Common myeloid progenitor, CD34-positive (primary cell): ENCODE measurements at regions not wholly inside any gene's neighbourhood (a gene's known extent, or its start where the extent isn't known, plus 50 kb on each side); places are given as distances from the start of the nearest gene placed in this dataset.
A peak's percentile ranks its signal among the peaks of the same experiment; 100 is the strongest.
"Not testable (repeated sequence)": the region's sequence is repeated elsewhere in the genome, so short reads cannot be mapped to it uniquely, and the experiment has no call there.

Experiments used
- CTCF ChIA-PET: fragments of 350-600 bp; sonication (Branson Sonifier 250); formaldehyde crosslinking; loops from one replicate; lab custom pipeline; 2021; ENCODE audit warnings: antibody characterized with exemption; lab: Charles Lee
- POLR2A ChIA-PET: fragments of 350-600 bp; sonication (Branson Sonifier 250); formaldehyde crosslinking; loops from one replicate; lab custom pipeline; 2021; ENCODE audit warnings: antibody characterized with exemption; lab: Charles Lee
- DNase-seq, 3 donors: peaks; one replicate each; pipeline versions ENCODE4 v3.0.0 to v3.0.0-alpha.2; 2013
- H3K27ac ChIP-seq, 2 experiments: 1 replicate in 1 of 2; 2 replicates in 1 of 2; pipeline ENCODE4 v1.7.0; 2013; ENCODE audit warnings: inconsistent platforms in 2 of 2, low read length in 2 of 2, mild to moderate bottlenecking in 2 of 2, low read depth in 1 of 2, moderate library complexity in 1 of 2; ENCODE audit not compliant: severe bottlenecking in 2 of 2, insufficient read depth in 1 of 2, poor library complexity in 1 of 2
- H3K27me3 ChIP-seq, 5 experiments: replicated peaks in 2 of 5; 1 replicate in 3 of 5; 2 replicates in 2 of 5; pipeline versions ENCODE4 v1.6.1 to v1.7.0; 2013; ENCODE audit warnings: low read length in 4 of 5, mild to moderate bottlenecking in 2 of 5, moderate library complexity in 2 of 5, inconsistent platforms in 1 of 5; ENCODE audit not compliant: insufficient read depth in 5 of 5, control insufficient read depth in 4 of 5
- H3K36me3 ChIP-seq, 4 experiments: 1 replicate in 2 of 4; 2 replicates in 2 of 4; pipeline versions ENCODE4 v1.6.1 to v1.7.0; 2013; ENCODE audit warnings: low read length in 3 of 4, control low read depth in 1 of 4, mild to moderate bottlenecking in 1 of 4; ENCODE audit not compliant: control insufficient read depth in 4 of 4, insufficient read depth in 4 of 4
- H3K4me1 ChIP-seq, 4 experiments: 1 replicate in 3 of 4; 2 replicates in 1 of 4; pipeline versions ENCODE4 v1.6.1 to v1.7.1; 2013; ENCODE audit warnings: low read length in 3 of 4, mild to moderate bottlenecking in 3 of 4, control low read depth in 1 of 4, inconsistent platforms in 1 of 4, moderate library complexity in 1 of 4; ENCODE audit not compliant: control insufficient read depth in 4 of 4, insufficient read depth in 4 of 4; ENCODE audit errors: control extremely low read depth in 1 of 4
- H3K4me3 ChIP-seq, 7 experiments: 1 replicate in 4 of 7; 2 replicates in 3 of 7; pipeline versions ENCODE4 v1.5.1 to v1.7.0; 2013; ENCODE audit warnings: mild to moderate bottlenecking in 7 of 7, low read length in 6 of 7, moderate library complexity in 6 of 7, inconsistent platforms in 2 of 7, low read depth in 2 of 7, control low read depth in 1 of 7; ENCODE audit not compliant: insufficient read depth in 4 of 7, control insufficient read depth in 1 of 7; ENCODE audit errors: extremely low read depth in 1 of 7
- H3K9me3 ChIP-seq, 5 experiments: 1 replicate in 4 of 5; 2 replicates in 1 of 5; pipeline versions ENCODE4 v1.6.1 to v1.7.1; 2013; ENCODE audit warnings: low read length in 4 of 5, mild to moderate bottlenecking in 2 of 5, inconsistent platforms in 1 of 5, low read depth in 1 of 5, moderate library complexity in 1 of 5; ENCODE audit not compliant: control insufficient read depth in 4 of 5, insufficient read depth in 2 of 5; ENCODE audit errors: control extremely low read depth in 1 of 5
- WGBS: methylation state at CpG from one replicate; pipeline ENCODE4 v1.1.5; 2013; ENCODE audit not compliant: insufficient coverage; 5-methylcytosine and 5-hydroxymethylcytosine counted together

DNA sequence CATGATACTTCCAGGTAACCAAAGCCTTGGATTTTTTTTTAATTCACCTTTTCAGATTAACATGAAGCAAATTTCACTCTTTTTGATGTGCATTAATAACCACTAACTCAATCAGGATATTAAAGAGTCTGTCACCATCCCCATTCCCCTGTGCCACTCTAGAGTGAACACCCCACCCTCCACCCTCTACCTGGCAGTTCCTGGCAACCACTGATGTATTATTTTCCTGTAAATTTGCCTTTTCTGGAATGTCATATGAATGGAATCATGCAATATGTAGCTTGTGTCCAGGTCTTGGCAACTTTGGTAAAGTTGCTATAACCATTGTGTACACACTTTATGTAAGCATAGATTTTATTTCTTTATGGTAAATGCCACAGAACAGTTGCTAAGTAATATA, 627.6 kb downstream of the MCTP2 start:
- DNase-seq, result no peak
- H3K4me1 ChIP-seq, result no peaks in the 10 kb centered on the region
- no peaks in the 10 kb centered on the region for H3K36me3 ChIP-seq
- no peak overlapping the region for H3K27ac ChIP-seq
- no peaks in the 10 kb centered on the region for H3K27me3 ChIP-seq
- ChIA-PET POLR2A (no interaction called here), CTCF (no interaction called here)
- peaks cover 0 to 12% (median 2%) of the 10 kb centered on the region in 5 experiments for H3K9me3 ChIP-seq
- H3K4me3 ChIP-seq, result no peak overlapping the region

- ChIA-PET CTCF (interaction anchor here (1.2 kb wide), 1 partner anchor 20 kb away, joined by 4 read pairs; no protein-coding TSS in a partner anchor), POLR2A (no interaction called here)
- 50% methylated on average over 1 of the region's 1 CpG for WGBS
- no peak overlapping the region for H3K27ac ChIP-seq
- H3K27me3 ChIP-seq, result no peaks in the 10 kb centered on the region
- H3K9me3 ChIP-seq, result peaks cover 0 to 8% (median 0%) of the 10 kb centered on the region in 5 experiments
- no peak overlapping the region for H3K4me3 ChIP-seq
- no peaks in the 10 kb centered on the region for H3K36me3 ChIP-seq
- DNase-seq, result no peak
- peaks cover 0 to 5% (median 0%) of the 10 kb centered on the region in 4 experiments for H3K4me1 ChIP-seq
Observed at GRCh38 chr15:94864600-94864999, 633.2 kb downstream of the MCTP2 start.

DNA sequence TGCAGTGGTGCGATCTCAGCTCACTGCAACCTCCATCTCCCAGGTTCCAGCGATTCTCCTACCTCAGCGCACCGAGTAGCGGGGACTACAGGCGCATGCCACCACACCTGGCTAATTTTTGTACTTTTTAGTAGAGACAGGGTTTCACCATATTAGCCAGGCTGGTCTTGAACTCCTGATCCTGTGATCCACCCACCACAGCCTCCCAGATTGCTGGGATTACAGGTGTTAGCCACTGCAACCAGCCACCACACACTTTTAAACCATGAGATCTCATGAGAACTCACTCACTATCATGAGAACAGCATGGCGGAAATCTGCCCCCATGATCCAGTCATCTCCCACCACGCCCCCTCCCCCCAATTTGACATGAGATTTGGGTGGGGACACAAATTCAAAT, 636.9 kb downstream of the MCTP2 start:
- H3K4me3 ChIP-seq, H3K36me3 ChIP-seq, DNase-seq, CTCF ChIA-PET, H3K4me1 ChIP-seq, H3K27me3 ChIP-seq, POLR2A ChIA-PET, H3K9me3 ChIP-seq, H3K27ac ChIP-seq: not testable (repeated sequence)
- WGBS, result 92% methylated on average over 7 of the region's 8 CpGs

GRCh38 chr15:94875550-94875949, 644.2 kb downstream of the MCTP2 start:
- H3K27me3 ChIP-seq, result no peaks in the 10 kb centered on the region
- ChIA-PET POLR2A (no interaction called here), CTCF (no interaction called here)
- no peak overlapping the region for H3K4me3 ChIP-seq
- H3K27ac ChIP-seq, result no peak overlapping the region
- H3K36me3 ChIP-seq, result no peaks in the 10 kb centered on the region
- H3K9me3 ChIP-seq, result peaks cover 2 to 16% (median 5%) of the 10 kb centered on the region in 5 experiments
- DNase-seq, result no peak
- no peaks in the 10 kb centered on the region for H3K4me1 ChIP-seq
- 90% methylated on average over 2 of the region's 2 CpGs for WGBS

DNA sequence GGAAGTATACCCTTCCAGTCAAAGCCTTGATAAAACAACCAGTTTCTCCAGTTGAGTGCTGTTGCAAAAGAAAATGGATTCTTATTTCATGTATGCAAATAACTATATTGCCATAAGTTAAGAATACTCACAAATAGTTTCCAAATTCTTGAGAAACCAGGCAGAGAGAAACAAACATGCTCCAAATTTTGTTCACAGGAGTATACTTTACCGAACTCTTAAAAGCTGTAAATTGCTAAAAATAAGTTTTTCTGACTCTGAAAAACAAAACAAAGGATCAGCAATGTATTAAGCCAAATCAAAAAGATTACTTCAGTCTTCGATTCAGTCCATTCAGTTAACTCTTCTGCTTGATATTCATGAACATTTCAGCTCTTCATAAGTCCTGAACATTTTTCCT, 646.5 kb downstream of the MCTP2 start:
- Histone ChIP-seq H3K27me3 (no peaks in the 10 kb centered on the region), H3K9me3 (peaks cover 2 to 13% (median 5%) of the 10 kb centered on the region in 5 experiments), H3K36me3 (no peaks in the 10 kb centered on the region), H3K4me1 (no peaks in the 10 kb centered on the region), H3K27ac (no peak overlapping the region), H3K4me3 (no peak overlapping the region)
- WGBS, result 97% methylated on average over 2 of the region's 2 CpGs
- peak; percentile 0 to 9 (median 0) for DNase-seq
- CTCF ChIA-PET, result no interaction called here
- POLR2A ChIA-PET, result no interaction called here

GRCh38 chr15:94882071-94882712, 650.8 kb downstream of the MCTP2 start:
- no peak for DNase-seq
- peaks cover 2 to 15% (median 2%) of the 10 kb centered on the region in 5 experiments for H3K9me3 ChIP-seq
- WGBS, result over 99% methylated on average over 9 of the region's 10 CpGs
- H3K27me3 ChIP-seq, result no peaks in the 10 kb centered on the region
- POLR2A ChIA-PET, result no interaction called here
- no peaks in the 10 kb centered on the region for H3K36me3 ChIP-seq
- CTCF ChIA-PET, result interaction anchor here (0.6 to 1.6 kb wide), 2 partner anchors 11 to 42 kb away, joined by 3 to 4 read pairs; no protein-coding TSS in a partner anchor
- H3K4me1 ChIP-seq, result no peaks in the 10 kb centered on the region
- no peak overlapping the region for H3K27ac ChIP-seq
- no peak overlapping the region for H3K4me3 ChIP-seq

DNA sequence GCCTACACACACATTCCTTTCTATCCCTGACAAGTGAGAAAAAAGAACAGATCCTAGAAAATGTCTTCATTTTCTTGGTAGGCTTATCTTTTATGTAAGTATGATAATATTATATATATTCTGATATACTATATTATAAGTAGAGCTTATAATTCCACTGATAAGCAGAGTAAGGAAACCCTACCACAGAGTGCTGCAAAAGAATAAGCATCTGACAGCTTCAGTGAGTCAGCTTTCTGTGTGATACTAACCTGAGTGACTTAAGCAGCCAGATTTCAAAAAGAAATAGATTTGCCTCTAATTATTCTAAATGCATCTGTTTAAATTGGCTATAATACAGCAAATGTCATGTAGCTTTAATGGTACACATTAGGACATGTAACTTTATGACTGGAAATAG, 656.0 kb downstream of the MCTP2 start:
- H3K4me3 ChIP-seq, result no peak overlapping the region
- DNase-seq, result no peak
- H3K27ac ChIP-seq, result no peak overlapping the region
- no peaks in the 10 kb centered on the region for H3K36me3 ChIP-seq
- H3K4me1 ChIP-seq, result no peaks in the 10 kb centered on the region
- POLR2A ChIA-PET, result no interaction called here
- CTCF ChIA-PET, result no interaction called here
- H3K27me3 ChIP-seq, result no peaks in the 10 kb centered on the region
- peaks cover 0 to 7% (median 1%) of the 10 kb centered on the region in 5 experiments for H3K9me3 ChIP-seq
